ENCODE measurements at regions not wholly inside any gene's neighbourhood (a gene's known extent, or its start where the extent isn't known, plus 50 kb on each side); places are given as distances from the start of the nearest gene placed in this dataset.

DNA sequence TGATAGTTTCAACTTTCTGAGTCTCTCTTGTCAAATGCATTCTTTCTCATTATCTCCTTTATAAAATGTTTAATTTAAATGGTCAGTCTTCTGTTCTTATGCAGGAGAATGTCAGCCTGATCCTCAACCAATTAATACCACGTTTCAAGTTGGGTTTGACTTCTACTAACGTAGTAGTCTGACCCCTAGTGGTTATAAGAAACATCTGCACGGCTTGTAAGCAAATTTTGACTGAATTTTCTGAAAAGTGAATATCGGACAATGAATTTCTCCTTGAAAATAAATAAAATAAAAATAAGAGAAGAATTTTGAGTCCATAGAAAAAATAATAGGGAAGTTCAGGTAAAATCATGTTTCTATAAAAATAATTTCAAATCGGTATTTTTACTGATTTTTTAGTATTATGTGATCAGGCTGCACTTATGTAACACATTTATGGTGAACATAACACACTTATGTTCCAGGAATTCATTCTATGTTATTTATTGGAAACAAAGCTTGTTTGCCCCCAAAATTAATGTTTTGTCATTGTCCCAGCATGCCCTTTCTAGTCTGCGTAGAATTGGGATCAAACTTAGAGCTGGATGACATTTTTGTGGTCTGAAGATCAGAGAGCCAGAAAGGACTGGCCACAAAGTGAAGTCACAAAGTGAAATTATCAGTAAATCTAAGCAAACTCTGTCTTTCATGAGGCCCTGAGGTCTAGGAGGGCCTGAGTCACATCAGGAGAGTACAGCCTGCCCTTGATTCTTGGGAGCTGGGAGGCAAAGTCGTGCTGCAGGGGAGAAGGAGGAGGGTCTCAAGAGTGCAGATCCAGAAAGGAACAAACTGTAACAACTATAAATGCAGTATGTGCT lies 101.2 kb upstream of the STXBP6 start:
- Histone ChIP-seq H3K27me3 (ENCODE audit: control insufficient read depth in 2 of 2, insufficient read depth in 2 of 2, low read length in 2 of 2) (no peaks in the 10 kb centered on the region), H3K27ac (ENCODE audit: extremely low read depth, low read depth, low read length) (no peak overlapping the region), H3K9ac (ENCODE audit: insufficient read depth in 1 of 2, low read depth in 2 of 2, low read length in 2 of 2) (no peak overlapping the region), H3K4me1 (replicated peaks in 1 of 2; ENCODE audit: control insufficient read depth in 2 of 2, insufficient read depth in 2 of 2, low read length in 2 of 2) (no peaks in the 10 kb centered on the region), H3K9me1 (ENCODE audit: control insufficient read depth, insufficient read depth, low read length) (no peaks in the 10 kb centered on the region), H3K4me2 (ENCODE audit: insufficient read depth, low read length) (no peak overlapping the region), H3K4me3 (no peak overlapping the region), H3K9me3 (replicated peaks; ENCODE audit: control insufficient read depth, insufficient read depth, low read depth, low read length) (no peaks in the 10 kb centered on the region), H3K36me3 (ENCODE audit: control insufficient read depth, insufficient read depth, low read length) (no peaks in the 10 kb centered on the region), H3K79me2 (ENCODE audit: control insufficient read depth, insufficient read depth, low read length) (no peaks in the 10 kb centered on the region), H4K20me1 (replicated peaks; ENCODE audit: control insufficient read depth, insufficient read depth, low read length) (no peaks in the 10 kb centered on the region), H2AFZ (ENCODE audit: low read depth, low read length) (no peak overlapping the region)
- no peak for ATAC-seq
- BruUV-seq (replicated peaks) = no TSS peak
- 2% methylated on average over 7 of the region's 7 CpGs for WGBS (ENCODE audit: insufficient coverage, low coverage, missing lambda C conversion rate)
- no peak for FAIRE-seq
- POLR2A ChIA-PET = no interaction called here
- peak; percentile 18 to 31 (median 28) for DNase-seq (ENCODE audit: extremely low read depth in 1 of 4, low spot score in 3 of 4)
- intact Hi-C loops (cut with micrococcal nuclease) = loop anchor here (5.0 kb wide), 2 partner anchors 344 to 414 kb away; no protein-coding TSS in a partner anchor
- CTCF ChIA-PET (ENCODE audit: low intra/inter-chr PET ratio) = interaction anchor here (1.4 kb wide), 1 partner anchor 441 kb away, joined by 3 read pairs; no protein-coding TSS in a partner anchor
- in situ Hi-C loops (cut with MboI) = no loop called here
- TF ChIP-seq MAFF (IDR thresholded peaks at IDR 0.05; ENCODE audit: low read length) (no peak), CREM (IDR thresholded peaks at IDR 0.05; ENCODE audit: low read depth) (no peak), THRAP3 (IDR thresholded peaks at IDR 0.05; ENCODE audit: borderline replicate concordance) (no peak), DEAF1 (CRISPR knock-in tag; IDR thresholded peaks at IDR 0.05) (peak; percentile 17; the same call in 1 of the 2 replicates), RAD21 (CRISPR knock-in tag; conservative IDR thresholded peaks at IDR 0.05 in 1 of 2, IDR thresholded peaks at IDR 0.05 in 1 of 2) (peak; percentile 53 to 58), ERF (CRISPR knock-in tag; IDR thresholded peaks at IDR 0.05) (no peak), CBX1 (IDR thresholded peaks at IDR 0.05; ENCODE audit: low read depth) (no peak), RB1 (IDR thresholded peaks at IDR 0.05; ENCODE audit: low read depth) (no peak), ZBTB9 (CRISPR knock-in tag; IDR thresholded peaks at IDR 0.05) (no peak), HCFC1 (IDR thresholded peaks at IDR 0.05; ENCODE audit: low read depth, low read length) (no peak), ZNF764 (CRISPR knock-in tag; IDR thresholded peaks at IDR 0.05; ENCODE audit: low read depth) (no peak), TEAD4 (IDR thresholded peaks at IDR 0.05; ENCODE audit: low read length) (no peak), TEAD4 (CRISPR knock-in tag; IDR thresholded peaks at IDR 0.05; ENCODE audit: borderline replicate concordance) (no peak), ZFP30 (CRISPR knock-in tag; IDR thresholded peaks at IDR 0.05; ENCODE audit: borderline replicate concordance) (no peak), ZNF431 (CRISPR knock-in tag; IDR thresholded peaks at IDR 0.05) (no peak), PML (IDR thresholded peaks at IDR 0.05; ENCODE audit: low read length) (no peak), SPI1 (IDR thresholded peaks at IDR 0.05; ENCODE audit: borderline replicate concordance, low read depth, low read length) (no peak), CXXC5 (CRISPR knock-in tag; IDR thresholded peaks at IDR 0.05) (no peak), EP300 (IDR thresholded peaks at IDR 0.05; ENCODE audit: low read length) (no peak)
- TF ChIP-seq, protein P1, sequence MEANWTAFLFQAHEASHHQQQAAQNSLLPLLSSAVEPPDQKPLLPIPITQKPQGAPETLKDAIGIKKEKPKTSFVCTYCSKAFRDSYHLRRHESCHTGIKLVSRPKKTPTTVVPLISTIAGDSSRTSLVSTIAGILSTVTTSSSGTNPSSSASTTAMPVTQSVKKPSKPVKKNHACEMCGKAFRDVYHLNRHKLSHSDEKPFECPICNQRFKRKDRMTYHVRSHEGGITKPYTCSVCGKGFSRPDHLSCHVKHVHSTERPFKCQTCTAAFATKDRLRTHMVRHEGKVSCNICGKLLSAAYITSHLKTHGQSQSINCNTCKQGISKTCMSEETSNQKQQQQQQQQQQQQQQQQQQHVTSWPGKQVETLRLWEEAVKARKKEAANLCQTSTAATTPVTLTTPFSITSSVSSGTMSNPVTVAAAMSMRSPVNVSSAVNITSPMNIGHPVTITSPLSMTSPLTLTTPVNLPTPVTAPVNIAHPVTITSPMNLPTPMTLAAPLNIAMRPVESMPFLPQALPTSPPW (CRISPR knock-in tag; IDR thresholded peaks at IDR 0.05) = no peak

All from K562 (cell line).